ENCODE measurements at regions not wholly inside any gene's neighbourhood (a gene's known extent, or its start where the extent isn't known, plus 50 kb on each side); places are given as distances from the start of the nearest gene placed in this dataset.

GRCh38 chr1:116299248-116299647, 73.8 kb upstream of the ATP1A1 start:
- ATAC-seq (ENCODE audit: low read depth) (no peak), DNase-seq (no peak)
- Histone ChIP-seq H3K4ac (ENCODE audit: low read depth, low read length) (no peak overlapping the region), H4K91ac (ENCODE audit: insufficient read depth, low read depth, low read length) (no peak overlapping the region), H3K9ac (ENCODE audit: low read depth, low read length) (no peak overlapping the region), H2AK5ac (ENCODE audit: low read depth, low read length) (no peak overlapping the region), H4K5ac (ENCODE audit: low read depth, low read length) (no peak overlapping the region), H2BK20ac (ENCODE audit: low read depth, low read length) (no peak overlapping the region), H3K79me1 (ENCODE audit: low read depth in 1 of 2, low read length in 2 of 2) (no peaks in the 10 kb centered on the region), H3K56ac (ENCODE audit: extremely low read depth, insufficient read depth, low read length) (no peak overlapping the region), H3K18ac (ENCODE audit: low read depth, low read length) (no peak overlapping the region), H3K9me1 (ENCODE audit: insufficient read depth, low read length) (no peaks in the 10 kb centered on the region), H2AK9ac (replicated peaks; ENCODE audit: low read depth, low read length, poor library complexity) (no peak overlapping the region), H3K9me3 (ENCODE audit: control insufficient read depth, insufficient read depth, low read length) (0 out of 2 replicates have a peak, but pooled peaks cover 2% of the 10 kb centered on the region), H3K4me1 (ENCODE audit: control insufficient read depth, insufficient read depth, low read length) (no peaks in the 10 kb centered on the region), H3K23ac (ENCODE audit: low read depth, low read length) (no peak overlapping the region), H4K8ac (ENCODE audit: low read depth in 2 of 2, low read length in 2 of 2) (no peak overlapping the region), H4K20me1 (ENCODE audit: insufficient read depth, low read length) (no peaks in the 10 kb centered on the region), H3K4me3 (ENCODE audit: insufficient read depth, low read depth, low read length) (no peak overlapping the region), H3K27me3 (ENCODE audit: control insufficient read depth, insufficient read depth, low read length) (no peaks in the 10 kb centered on the region), H2BK120ac (ENCODE audit: low read depth, low read length) (no peak overlapping the region), H3K36me3 (ENCODE audit: control insufficient read depth, insufficient read depth, low read length) (no peaks in the 10 kb centered on the region), H3K14ac (replicated peaks; ENCODE audit: low read depth, low read length) (no peak overlapping the region), H2BK5ac (ENCODE audit: low read depth, low read length, poor library complexity, severe bottlenecking) (no peak overlapping the region), H3K4me2 (ENCODE audit: low read depth, low read length) (no peak overlapping the region), H3K27ac (ENCODE audit: insufficient read depth, low read length) (no peak overlapping the region), H2AFZ (replicated peaks; ENCODE audit: low read length, poor library complexity) (no peak overlapping the region), H2BK15ac (ENCODE audit: low read depth, low read length) (no peak overlapping the region)
- in situ Hi-C loops (cut with MboI; ENCODE audit: low sequenced_read_pairs) (loop anchor here (10.0 kb wide), 1 partner anchor 64 kb away; no protein-coding TSS in a partner anchor), intact Hi-C loops (cut with micrococcal nuclease) (no loop called here), dilution Hi-C loops (cut with HindIII; ENCODE audit: low sequenced_read_pairs, unreplicated experiment) (no loop called here)
- no peak for TF ChIP-seq FOS (IDR thresholded peaks at IDR 0.05; ENCODE audit: low read depth, low read length)
- TF ChIP-seq, protein P1, sequence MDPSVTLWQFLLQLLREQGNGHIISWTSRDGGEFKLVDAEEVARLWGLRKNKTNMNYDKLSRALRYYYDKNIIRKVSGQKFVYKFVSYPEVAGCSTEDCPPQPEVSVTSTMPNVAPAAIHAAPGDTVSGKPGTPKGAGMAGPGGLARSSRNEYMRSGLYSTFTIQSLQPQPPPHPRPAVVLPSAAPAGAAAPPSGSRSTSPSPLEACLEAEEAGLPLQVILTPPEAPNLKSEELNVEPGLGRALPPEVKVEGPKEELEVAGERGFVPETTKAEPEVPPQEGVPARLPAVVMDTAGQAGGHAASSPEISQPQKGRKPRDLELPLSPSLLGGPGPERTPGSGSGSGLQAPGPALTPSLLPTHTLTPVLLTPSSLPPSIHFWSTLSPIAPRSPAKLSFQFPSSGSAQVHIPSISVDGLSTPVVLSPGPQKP (IDR thresholded peaks at IDR 0.05; ENCODE audit: borderline replicate concordance, low read depth, low read length) = no peak
- no peak for TF ChIP-seq USF2 (IDR thresholded peaks at IDR 0.05; ENCODE audit: low read depth, low read length)
- TF ChIP-seq POLR2A (IDR thresholded peaks at IDR 0.05; ENCODE audit: low read depth, low read length) = no peak
- no peak for TF ChIP-seq BHLHE40 (IDR thresholded peaks at IDR 0.05; ENCODE audit: low read depth, low read length)
- TF ChIP-seq MAZ (IDR thresholded peaks at IDR 0.05; ENCODE audit: borderline replicate concordance, low read depth, low read length) = no peak
- no peak for TF ChIP-seq RFX5 (IDR thresholded peaks at IDR 0.05; ENCODE audit: low read depth, low read length)
- no peak for TF ChIP-seq MXI1 (IDR thresholded peaks at IDR 0.05; ENCODE audit: borderline replicate concordance, low read depth, low read length)
- TF ChIP-seq CHD1 (IDR thresholded peaks at IDR 0.05; ENCODE audit: low read depth, low read length) = no peak
- TF ChIP-seq CEBPB (IDR thresholded peaks at IDR 0.05; ENCODE audit: low read depth, low read length) = no peak
- no peak for TF ChIP-seq RAD21 (IDR thresholded peaks at IDR 0.05; ENCODE audit: low read length)
- no peak for TF ChIP-seq RCOR1 (IDR thresholded peaks at IDR 0.05; ENCODE audit: insufficient replicate concordance, low read length)
- no peak for TF ChIP-seq MAFK (IDR thresholded peaks at IDR 0.05; ENCODE audit: low read depth, low read length)
- BruUV-seq (replicated peaks) = no TSS peak
- ChIA-PET POLR2A (ENCODE audit: unreplicated experiment) (no interaction called here), CTCF (no interaction called here)
- no CpG with 5 or more reads among the region's 1 CpG for WGBS, 2 experiments (ENCODE audit: extremely low coverage in 2 of 2, insufficient read length in 1 of 2)
